ENCODE measurements at regions not wholly inside any gene's neighbourhood (a gene's known extent, or its start where the extent isn't known, plus 50 kb on each side); places are given as distances from the start of the nearest gene placed in this dataset.

GRCh38 chr13:31930901-31931522, 100.6 kb upstream of the FRY start:
- TF ChIP-seq CTCF (IDR thresholded peaks at IDR 0.05): no peak
- TF ChIP-seq POLR2A (IDR thresholded peaks at IDR 0.05): no peak

Data from stomach (tissue), 4 donors.